HepG2 (cell line): ENCODE measurements at regions not wholly inside any gene's neighbourhood (a gene's known extent, or its start where the extent isn't known, plus 50 kb on each side); places are given as distances from the start of the nearest gene placed in this dataset.

Source experiments
- ATAC-seq: fragments of 200-7000 bp; cut with Tn5 transposase; 3 replicates; pipeline ENCODE4 v1.9.1; 2020; ENCODE audit warnings: mild to moderate bottlenecking, moderate library complexity
- BruUV-seq: library from RNA; stranded (reverse); fragments of 400-500 nt; replicated peaks from 2 replicates; lab custom pipeline; 2021; lab: Mats Ljungman, UMichigan
- CTCF ChIA-PET: fragments of 300-600 bp; formaldehyde crosslinking; extraction: SDS; loops from one replicate; lab custom pipeline; 2021; ENCODE audit warnings: low total read pairs, inconsistent platforms, low intra/inter-chr PET ratio; lab: Yijun Ruan, JAX
- POLR2A ChIA-PET: fragments of 350-600 bp; sonication (Branson Sonifier 250); formaldehyde crosslinking; loops from one replicate; lab custom pipeline; 2020; ENCODE audit warnings: antibody characterized with exemption, inconsistent platforms; lab: Yijun Ruan, JAX
- DNase-seq: peaks from one replicate; pipeline ENCODE4 v3.0.0-alpha.2; 2015; ENCODE audit warnings: low spot score
- FAIRE-seq: peaks from 3 replicates; lab custom pipeline; 2011; peaks lifted over from hg19 to GRCh38; lab: Jason Lieb, UNC
- H2AFZ ChIP-seq: one replicate; pipeline ENCODE4 v1.6.1; 2011; ENCODE audit warnings: low read length, inconsistent platforms
- H3K27ac ChIP-seq: fragments of 300-600 bp; 3 replicates; pipeline ENCODE4 v1.8.0; 2011; ENCODE audit warnings: mixed run types, mild to moderate bottlenecking, mixed read lengths, low read length, inconsistent platforms; ENCODE audit not compliant: insufficient read depth; ENCODE audit errors: extremely low read length
- H3K27me3 ChIP-seq, 2 experiments: fragments of 200-600 bp in 1 of 2; 2 replicates in 1 of 2; 3 replicates in 1 of 2; pipeline versions ENCODE4 v1.6.0 to v1.8.0; 2011; ENCODE audit warnings: low read length in 2 of 2, mild to moderate bottlenecking in 2 of 2, moderate library complexity in 2 of 2, inconsistent platforms in 1 of 2; ENCODE audit not compliant: insufficient read depth in 2 of 2, control insufficient read depth in 1 of 2
- H3K36me3 ChIP-seq, 2 experiments: fragments of 200-600 bp in 1 of 2; replicated peaks in 1 of 2; 2 replicates in 1 of 2; 3 replicates in 1 of 2; pipeline versions ENCODE4 v1.5.1 to v1.8.0; 2011; ENCODE audit warnings: low read length in 2 of 2, inconsistent platforms in 1 of 2; ENCODE audit not compliant: insufficient read depth in 2 of 2, control insufficient read depth in 1 of 2
- H3K4me1 ChIP-seq: 2 replicates; pipeline ENCODE4 v1.5.1; 2012; ENCODE audit warnings: low read length, inconsistent platforms; ENCODE audit not compliant: insufficient read depth
- H3K4me2 ChIP-seq: 2 replicates; pipeline ENCODE4 v1.6.0; 2011; ENCODE audit warnings: low read depth, low read length, inconsistent platforms
- H3K4me3 ChIP-seq, 3 experiments: fragments of 200-600 bp in 1 of 3; sonication (generic), shearing (Covaris generic) in 1 of 3; replicated peaks in 1 of 3; 2 replicates each; pipeline ENCODE4 v1.5.1; 2011 to 2016; ENCODE audit warnings: low read length in 3 of 3, inconsistent platforms in 2 of 3, low read depth in 2 of 3, mild to moderate bottlenecking in 2 of 3, control low read depth in 1 of 3, mixed read lengths in 1 of 3; ENCODE audit not compliant: insufficient read depth in 1 of 3
- H3K79me2 ChIP-seq: one replicate; pipeline ENCODE4 v1.6.1; 2011; ENCODE audit warnings: low read length, inconsistent platforms; ENCODE audit not compliant: insufficient read depth
- H3K9ac ChIP-seq: 2 replicates; pipeline ENCODE4 v1.6.0; 2011; ENCODE audit warnings: mild to moderate bottlenecking, low read depth, low read length, inconsistent platforms; ENCODE audit not compliant: insufficient read depth
- H3K9me3 ChIP-seq: 2 replicates; pipeline ENCODE4 v1.5.1; 2012; ENCODE audit warnings: mild to moderate bottlenecking, low read length
- H4K20me1 ChIP-seq: 2 replicates; pipeline ENCODE4 v1.6.0; 2011; ENCODE audit warnings: inconsistent platforms, mild to moderate bottlenecking, low read length, moderate library complexity; ENCODE audit not compliant: insufficient read depth
- ADNP ChIP-seq: sonication (generic); formaldehyde crosslinking; IDR thresholded peaks from 2 replicates; pipeline ENCODE4 v1.4.0; 2020; ENCODE audit warnings: missing genetic modification reagents
- CAMTA2 ChIP-seq: sonication (generic); formaldehyde crosslinking; IDR thresholded peaks from 2 replicates; pipeline ENCODE4 v1.4.0; 2020; ENCODE audit warnings: mild to moderate bottlenecking, missing genetic modification reagents, borderline replicate concordance
- CHCHD3 ChIP-seq: sonication (generic); formaldehyde crosslinking; IDR thresholded peaks from 2 replicates; pipeline ENCODE4 v1.8.0; 2022; ENCODE audit warnings: mild to moderate bottlenecking, missing genetic modification reagents, moderate library complexity
- EED ChIP-seq: sonication (generic); formaldehyde crosslinking; IDR thresholded peaks from 2 replicates; pipeline ENCODE4 v1.5.0; 2020; ENCODE audit warnings: mild to moderate bottlenecking, missing genetic modification reagents
- HIVEP1 ChIP-seq: sonication (generic); formaldehyde crosslinking; IDR thresholded peaks from 2 replicates; pipeline ENCODE4 v1.4.0; 2020; ENCODE audit warnings: mild to moderate bottlenecking, missing genetic modification reagents
- JUN ChIP-seq: sonication (generic); formaldehyde crosslinking; IDR thresholded peaks from 2 replicates; pipeline ENCODE4 v1.4.0; 2020; ENCODE audit warnings: mild to moderate bottlenecking, missing genetic modification reagents
- KAT2B ChIP-seq: fragments of 150-350 bp; IDR thresholded peaks from 2 replicates; pipeline ENCODE4 v1.6.1; 2014; ENCODE audit warnings: low read depth, low read length, borderline replicate concordance
- KDM6A ChIP-seq: IDR thresholded peaks from 2 replicates; pipeline ENCODE4 v1.6.1; 2016; ENCODE audit warnings: low read depth
- MAFG ChIP-seq: sonication (generic); formaldehyde crosslinking; IDR thresholded peaks from 2 replicates; pipeline ENCODE4 v1.5.1; 2020; ENCODE audit warnings: mild to moderate bottlenecking, missing genetic modification reagents
- POLR2G ChIP-seq: fragments of 200-400 bp; formaldehyde crosslinking; IDR thresholded peaks from 2 replicates; pipeline ENCODE4 v1.6.1; 2018; ENCODE audit warnings: mild to moderate bottlenecking, low read depth, low read length, moderate library complexity
- PPARG ChIP-seq: conservative IDR thresholded peaks from 2 replicates; pipeline ENCODE4 v1.6.1; 2016; ENCODE audit warnings: missing biosample characterization, missing genetic modification reagents
- SMAD9 ChIP-seq: sonication (generic); formaldehyde crosslinking; IDR thresholded peaks from 2 replicates; pipeline ENCODE4 v1.5.1; 2020; ENCODE audit warnings: mild to moderate bottlenecking, missing genetic modification reagents
- SPEN ChIP-seq: sonication (generic); formaldehyde crosslinking; IDR thresholded peaks from 2 replicates; pipeline ENCODE4 v1.5.1; 2020; ENCODE audit warnings: low read depth, mild to moderate bottlenecking, missing genetic modification reagents
- TBP ChIP-seq: sonication (generic); formaldehyde crosslinking; IDR thresholded peaks from 2 replicates; pipeline ENCODE4 v1.5.0; 2020; ENCODE audit warnings: missing genetic modification reagents
- WIZ ChIP-seq: sonication (generic); formaldehyde crosslinking; IDR thresholded peaks from 2 replicates; pipeline ENCODE4 v1.5.1; 2020; ENCODE audit warnings: mild to moderate bottlenecking, missing genetic modification reagents
- ZMYM2 ChIP-seq: sonication (generic); formaldehyde crosslinking; IDR thresholded peaks from 2 replicates; pipeline ENCODE4 v1.8.0; 2022; ENCODE audit warnings: mild to moderate bottlenecking, missing genetic modification reagents
- ZNF567 ChIP-seq: sonication (generic); formaldehyde crosslinking; IDR thresholded peaks from 2 replicates; pipeline ENCODE4 v1.8.1; 2023; ENCODE audit warnings: mild to moderate bottlenecking, missing genetic modification reagents, borderline replicate concordance
- ZNF572 ChIP-seq: sonication (generic); formaldehyde crosslinking; IDR thresholded peaks from 2 replicates; pipeline ENCODE4 v1.5.1; 2020; ENCODE audit warnings: mild to moderate bottlenecking, missing genetic modification reagents
- ZNF737 ChIP-seq: sonication (generic); formaldehyde crosslinking; IDR thresholded peaks from 2 replicates; pipeline ENCODE4 v1.5.0; 2020; ENCODE audit warnings: missing genetic modification reagents, mild to moderate bottlenecking, borderline replicate concordance
- ZSCAN31 ChIP-seq: sonication (generic); formaldehyde crosslinking; IDR thresholded peaks from 2 replicates; pipeline ENCODE4 v1.5.0; 2020; ENCODE audit warnings: low read depth, mild to moderate bottlenecking, missing genetic modification reagents
- WGBS: methylation state at CpG from one replicate; pipeline ENCODE4 v1.1.6; 2017; ENCODE audit warnings: low lambda C conversion rate; 5-methylcytosine and 5-hydroxymethylcytosine counted together
- in situ Hi-C: cut with HindIII; loops from 2 replicates; pipeline ENCODE4 v1.10.0; 2017; ENCODE audit warnings: low pct_unique_long_range_greater_than_20kb; ENCODE audit not compliant: extremely low pct_ligation_motif_present
- intact Hi-C: fragments of 100-400 bp; cut with micrococcal nuclease; formaldehyde crosslinking; loops from one replicate; pipeline ENCODE4 v1.10.0; 2022; ENCODE audit not compliant: unreplicated experiment
- TF ChIP-seq, protein P1 (sequence below): sonication (generic); formaldehyde crosslinking; IDR thresholded peaks from 2 replicates; pipeline ENCODE4 v1.5.0; 2020; ENCODE audit warnings: mild to moderate bottlenecking, missing genetic modification reagents, borderline replicate concordance

DNA sequence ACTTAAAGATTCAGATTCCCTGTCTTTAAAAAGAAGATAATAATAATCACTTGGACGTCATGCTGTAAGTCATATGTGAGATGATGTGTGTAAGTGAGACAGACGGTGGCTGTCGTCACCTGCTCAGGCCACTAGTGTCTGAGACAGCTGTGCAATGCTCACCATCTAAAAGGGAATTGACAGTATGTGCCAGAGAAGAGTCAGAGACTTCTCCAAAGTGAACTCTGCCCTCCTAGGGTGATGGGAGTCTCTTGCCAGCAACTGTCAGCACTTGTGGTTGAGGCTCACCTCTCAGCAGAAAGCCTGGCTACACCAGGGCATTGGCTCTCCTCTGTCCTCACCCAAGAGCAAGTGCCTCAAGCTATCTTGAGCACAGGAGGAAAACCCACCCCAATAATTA lies 131.6 kb upstream of the DNAJC10 start (continued):
- no peak for TF ChIP-seq ZMYM2
- TF ChIP-seq POLR2G: no peak
- TF ChIP-seq SPEN: no peak
- no peak for TF ChIP-seq MAFG (CRISPR knock-in tag)
- no peak for TF ChIP-seq ADNP (CRISPR knock-in tag)
- no peak for TF ChIP-seq KDM6A (CRISPR knock-in tag)
- TF ChIP-seq CAMTA2: no peak
- no peak for TF ChIP-seq JUN (CRISPR knock-in tag)
- no peak for TF ChIP-seq ZNF737 (CRISPR knock-in tag)
- no peak for TF ChIP-seq EED (CRISPR knock-in tag)
- TF ChIP-seq ZSCAN31: no peak
- TF ChIP-seq, all 625 proteins: peak for 0

GRCh38 chr2:182585001-182585400 lies 131.1 kb upstream of the DNAJC10 start:
- BruUV-seq: no TSS peak

More at GRCh38 chr2:182585001-182585400, 131.1 kb upstream of the DNAJC10 start:
- no peaks in the 10 kb centered on the region for H3K4me1 ChIP-seq
- H3K9me3 ChIP-seq: no peaks in the 10 kb centered on the region
- no peak for FAIRE-seq
- no peak for TF ChIP-seq WIZ (CRISPR knock-in tag)
- no peak for TF ChIP-seq ZNF572 (CRISPR knock-in tag)
- no peak for TF ChIP-seq HIVEP1 (CRISPR knock-in tag)
- no peak for TF ChIP-seq KAT2B
- no peak for TF ChIP-seq SPEN
- no peak for TF ChIP-seq SMAD9 (CRISPR knock-in tag)
- TF ChIP-seq, protein P1, sequence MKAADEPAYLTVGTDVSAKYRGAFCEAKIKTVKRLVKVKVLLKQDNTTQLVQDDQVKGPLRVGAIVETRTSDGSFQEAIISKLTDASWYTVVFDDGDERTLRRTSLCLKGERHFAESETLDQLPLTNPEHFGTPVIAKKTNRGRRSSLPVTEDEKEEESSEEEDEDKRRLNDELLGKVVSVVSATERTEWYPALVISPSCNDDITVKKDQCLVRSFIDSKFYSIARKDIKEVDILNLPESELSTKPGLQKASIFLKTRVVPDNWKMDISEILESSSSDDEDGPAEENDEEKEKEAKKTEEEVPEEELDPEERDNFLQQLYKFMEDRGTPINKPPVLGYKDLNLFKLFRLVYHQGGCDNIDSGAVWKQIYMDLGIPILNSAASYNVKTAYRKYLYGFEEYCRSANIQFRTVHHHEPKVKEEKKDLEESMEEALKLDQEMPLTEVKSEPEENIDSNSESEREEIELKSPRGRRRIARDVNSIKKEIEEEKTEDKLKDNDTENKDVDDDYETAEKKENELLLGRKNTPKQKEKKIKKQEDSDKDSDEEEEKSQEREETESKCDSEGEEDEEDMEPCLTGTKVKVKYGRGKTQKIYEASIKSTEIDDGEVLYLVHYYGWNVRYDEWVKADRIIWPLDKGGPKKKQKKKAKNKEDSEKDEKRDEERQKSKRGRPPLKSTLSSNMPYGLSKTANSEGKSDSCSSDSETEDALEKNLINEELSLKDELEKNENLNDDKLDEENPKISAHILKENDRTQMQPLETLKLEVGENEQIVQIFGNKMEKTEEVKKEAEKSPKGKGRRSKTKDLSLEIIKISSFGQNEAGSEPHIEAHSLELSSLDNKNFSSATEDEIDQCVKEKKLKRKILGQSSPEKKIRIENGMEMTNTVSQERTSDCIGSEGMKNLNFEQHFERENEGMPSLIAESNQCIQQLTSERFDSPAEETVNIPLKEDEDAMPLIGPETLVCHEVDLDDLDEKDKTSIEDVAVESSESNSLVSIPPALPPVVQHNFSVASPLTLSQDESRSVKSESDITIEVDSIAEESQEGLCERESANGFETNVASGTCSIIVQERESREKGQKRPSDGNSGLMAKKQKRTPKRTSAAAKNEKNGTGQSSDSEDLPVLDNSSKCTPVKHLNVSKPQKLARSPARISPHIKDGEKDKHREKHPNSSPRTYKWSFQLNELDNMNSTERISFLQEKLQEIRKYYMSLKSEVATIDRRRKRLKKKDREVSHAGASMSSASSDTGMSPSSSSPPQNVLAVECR (CRISPR knock-in tag): no peak
- TF ChIP-seq ZNF567 (CRISPR knock-in tag): no peak
- no peak for TF ChIP-seq PPARG (CRISPR knock-in tag)
- no peak for TF ChIP-seq TBP (CRISPR knock-in tag)
- TF ChIP-seq CHCHD3 (CRISPR knock-in tag): no peak
- ChIA-PET CTCF (no interaction called here), POLR2A (no interaction called here)
- H3K36me3 ChIP-seq: no peaks in the 10 kb centered on the region
- intact Hi-C loops (no loop called here), in situ Hi-C loops (no loop called here)
- H3K4me3 ChIP-seq: no peak overlapping the region
- WGBS: 11% methylated on average over 3 of the region's 3 CpGs
- H2AFZ ChIP-seq: no peak overlapping the region
- DNase-seq: no peak
- H3K27ac ChIP-seq: no peak overlapping the region
- no peaks in the 10 kb centered on the region for H4K20me1 ChIP-seq
- no peak for ATAC-seq
- no peak overlapping the region for H3K9ac ChIP-seq
- no peak overlapping the region for H3K4me2 ChIP-seq
- no peaks in the 10 kb centered on the region for H3K27me3 ChIP-seq
- no peaks in the 10 kb centered on the region for H3K79me2 ChIP-seq
